ENCODE measurements at regions not wholly inside any gene's neighbourhood (a gene's known extent, or its start where the extent isn't known, plus 50 kb on each side); places are given as distances from the start of the nearest gene placed in this dataset.

GRCh38 chr3:43843386-43843785 is 152.6 kb downstream of the ABHD5 start:
- TF ChIP-seq CTCF (conservative IDR thresholded peaks at IDR 0.05; ENCODE audit: low read depth, low read length) (no peak), RCOR1 (IDR thresholded peaks at IDR 0.05; ENCODE audit: insufficient replicate concordance, low read length) (no peak), BHLHE40 (IDR thresholded peaks at IDR 0.05; ENCODE audit: low read depth, low read length) (no peak)

Data from IMR-90 (cell line).